OCI-LY7 (cell line): ENCODE measurements at regions not wholly inside any gene's neighbourhood (a gene's known extent, or its start where the extent isn't known, plus 50 kb on each side); places are given as distances from the start of the nearest gene placed in this dataset.

Source experiments
- EZH2phosphoT487 ChIP-seq: fragments of 200-600 bp; sonication (generic); IDR thresholded peaks from 2 replicates; pipeline ENCODE4 v1.6.1; 2018; ENCODE audit warnings: low read depth, borderline replicate concordance, mild to moderate bottlenecking, mixed run types, antibody characterized with exemption, low read length, moderate library complexity, mixed read lengths
- TF ChIP-seq, protein P1 (sequence below): fragments of 200-600 bp; sonication (generic); conservative IDR thresholded peaks from 2 replicates; pipeline ENCODE4 v1.5.1; 2014; ENCODE audit warnings: mild to moderate bottlenecking, antibody characterized with exemption, low read length, moderate library complexity, mixed read lengths

GRCh38 chr2:120619579-120619978, 116.1 kb upstream of the GLI2 start:
- TF ChIP-seq, protein P1, sequence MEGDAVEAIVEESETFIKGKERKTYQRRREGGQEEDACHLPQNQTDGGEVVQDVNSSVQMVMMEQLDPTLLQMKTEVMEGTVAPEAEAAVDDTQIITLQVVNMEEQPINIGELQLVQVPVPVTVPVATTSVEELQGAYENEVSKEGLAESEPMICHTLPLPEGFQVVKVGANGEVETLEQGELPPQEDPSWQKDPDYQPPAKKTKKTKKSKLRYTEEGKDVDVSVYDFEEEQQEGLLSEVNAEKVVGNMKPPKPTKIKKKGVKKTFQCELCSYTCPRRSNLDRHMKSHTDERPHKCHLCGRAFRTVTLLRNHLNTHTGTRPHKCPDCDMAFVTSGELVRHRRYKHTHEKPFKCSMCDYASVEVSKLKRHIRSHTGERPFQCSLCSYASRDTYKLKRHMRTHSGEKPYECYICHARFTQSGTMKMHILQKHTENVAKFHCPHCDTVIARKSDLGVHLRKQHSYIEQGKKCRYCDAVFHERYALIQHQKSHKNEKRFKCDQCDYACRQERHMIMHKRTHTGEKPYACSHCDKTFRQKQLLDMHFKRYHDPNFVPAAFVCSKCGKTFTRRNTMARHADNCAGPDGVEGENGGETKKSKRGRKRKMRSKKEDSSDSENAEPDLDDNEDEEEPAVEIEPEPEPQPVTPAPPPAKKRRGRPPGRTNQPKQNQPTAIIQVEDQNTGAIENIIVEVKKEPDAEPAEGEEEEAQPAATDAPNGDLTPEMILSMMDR = no peak
- no peak for TF ChIP-seq EZH2phosphoT487
